ENCODE measurements at regions not wholly inside any gene's neighbourhood (a gene's known extent, or its start where the extent isn't known, plus 50 kb on each side); places are given as distances from the start of the nearest gene placed in this dataset.
"Not testable (repeated sequence)": the region's sequence is repeated elsewhere in the genome, so short reads cannot be mapped to it uniquely, and the experiment has no call there.

DNA sequence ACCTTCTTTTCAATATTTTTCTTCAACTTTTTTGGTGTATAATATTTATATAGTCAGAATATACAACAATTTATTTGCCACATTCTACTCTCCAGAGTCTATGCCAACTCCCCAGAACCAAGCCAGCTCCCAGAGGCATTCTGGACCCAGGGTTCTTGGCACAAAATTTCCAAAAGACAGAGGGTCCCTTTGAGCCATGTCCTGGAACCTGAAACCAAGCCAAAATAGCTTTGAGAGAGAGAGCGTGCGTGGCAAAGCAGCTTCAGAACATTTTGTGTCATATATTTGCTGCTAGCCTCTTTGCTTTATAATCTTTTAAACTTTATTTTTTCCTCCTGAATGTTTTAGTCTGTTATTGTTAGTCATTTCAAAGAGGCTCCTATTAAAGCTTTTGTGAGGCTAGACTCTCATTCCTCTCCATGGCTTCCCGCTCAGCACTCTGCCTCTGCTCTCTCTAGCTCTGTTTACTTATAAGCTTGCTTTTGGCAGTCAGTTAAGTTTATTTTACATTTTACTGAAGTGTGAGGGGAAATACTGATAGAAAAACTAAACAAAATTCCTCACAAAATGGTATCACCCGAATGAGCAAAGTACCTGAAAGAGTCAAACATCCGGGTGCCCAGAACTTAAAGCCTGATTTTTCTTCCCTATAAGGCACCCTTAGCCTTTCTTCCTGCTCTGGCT lies 605.1 kb upstream of the ID4 start:
- Histone ChIP-seq H3K27ac (no peak overlapping the region), H3K4me2 (no peak overlapping the region), H3K36me3 (no peaks in the 10 kb centered on the region), H3K4me1 (no peaks in the 10 kb centered on the region), H3K4me3 (no peak overlapping the region), H3K27me3 (no peaks in the 10 kb centered on the region), H3K9ac (no peak overlapping the region), H4K20me1 (no peaks in the 10 kb centered on the region), H3K9me3 (no peaks in the 10 kb centered on the region)
- TF ChIP-seq Cebpa-rat (IDR thresholded peaks at IDR 0.05): no peak

DNA sequence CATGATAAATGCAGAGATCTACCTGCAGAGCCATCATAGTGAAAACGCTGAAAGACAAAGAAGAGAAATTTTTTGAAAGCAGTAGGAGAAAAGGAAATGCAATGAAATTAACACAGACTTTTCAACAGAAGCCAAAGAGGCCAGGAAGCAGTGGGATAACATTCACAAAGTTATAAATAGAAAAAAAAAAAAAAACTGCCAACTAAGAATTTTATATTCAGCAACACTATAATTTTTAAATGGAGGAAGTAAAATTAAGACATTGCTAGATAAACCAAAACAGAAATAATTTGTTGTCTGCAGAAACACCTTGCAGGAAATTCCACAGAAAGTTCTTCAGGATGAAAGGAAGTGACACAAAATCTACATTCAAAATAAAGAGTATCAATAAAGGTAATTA lies 591.5 kb upstream of the ID4 start:
- Histone ChIP-seq H3K4me2 (no peak overlapping the region), H3K9me3 (peaks cover 13% of the 10 kb centered on the region; the same call in 1 of the 2 replicates), H3K27me3 (no peaks in the 10 kb centered on the region), H3K4me1 (no peaks in the 10 kb centered on the region), H3K27ac (no peak overlapping the region), H3K4me3 (no peak overlapping the region), H4K20me1 (no peaks in the 10 kb centered on the region), H3K9ac (no peak overlapping the region), H3K36me3 (no peaks in the 10 kb centered on the region)
- TF ChIP-seq Cebpa-rat (IDR thresholded peaks at IDR 0.05): no peak

DNA sequence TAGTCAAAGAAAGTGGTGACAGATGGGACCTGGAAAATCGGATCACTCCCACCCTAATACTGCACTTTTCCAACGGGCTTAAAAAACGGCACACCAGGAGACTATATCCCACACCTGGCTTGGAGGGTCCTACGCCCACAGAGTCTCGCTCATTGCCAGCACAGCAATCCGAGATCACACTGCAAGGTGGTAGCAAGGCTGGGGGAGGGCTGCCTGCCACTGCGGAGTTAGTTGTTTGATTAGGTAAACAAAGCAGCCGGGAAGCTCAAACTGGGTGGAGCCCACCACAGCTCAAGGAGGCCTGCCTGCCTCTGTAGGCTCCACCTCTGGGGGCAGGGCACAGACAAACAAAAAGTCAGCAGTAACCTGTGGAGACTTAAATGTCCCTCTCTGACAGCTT lies 590.0 kb upstream of the ID4 start:
- H3K9ac ChIP-seq, H3K27ac ChIP-seq, H3K4me1 ChIP-seq, H3K36me3 ChIP-seq, H3K27me3 ChIP-seq, H4K20me1 ChIP-seq, H3K4me3 ChIP-seq, H3K4me2 ChIP-seq: not testable (repeated sequence)
- H3K9me3 ChIP-seq: peaks cover 13% of the 10 kb centered on the region; the same call in 1 of the 2 replicates

DNA sequence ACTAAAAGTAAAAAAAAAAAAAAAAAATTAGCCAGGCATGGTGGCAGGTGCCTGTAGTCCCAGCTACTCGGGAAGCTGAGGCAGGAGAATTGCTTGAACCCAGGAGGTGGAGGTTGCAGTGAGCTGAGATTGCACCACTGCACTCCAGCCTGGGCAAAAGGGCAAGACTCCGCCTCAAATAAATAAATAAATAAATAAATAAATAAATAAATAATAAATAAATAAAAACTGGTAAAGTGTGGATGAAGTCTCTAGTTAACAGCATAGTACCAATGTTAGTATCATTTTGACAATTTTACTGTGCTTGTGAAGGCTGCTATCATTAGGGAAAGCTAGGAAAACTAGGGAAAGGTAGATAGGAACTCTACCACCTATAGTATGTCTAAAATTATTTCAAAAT lies 581.0 kb upstream of the ID4 start:
- not testable (repeated sequence) for H3K4me3 ChIP-seq, H3K4me2 ChIP-seq, H3K9me3 ChIP-seq, H3K36me3 ChIP-seq, H4K20me1 ChIP-seq, H3K9ac ChIP-seq, H3K4me1 ChIP-seq, H3K27me3 ChIP-seq, H3K27ac ChIP-seq

DNA sequence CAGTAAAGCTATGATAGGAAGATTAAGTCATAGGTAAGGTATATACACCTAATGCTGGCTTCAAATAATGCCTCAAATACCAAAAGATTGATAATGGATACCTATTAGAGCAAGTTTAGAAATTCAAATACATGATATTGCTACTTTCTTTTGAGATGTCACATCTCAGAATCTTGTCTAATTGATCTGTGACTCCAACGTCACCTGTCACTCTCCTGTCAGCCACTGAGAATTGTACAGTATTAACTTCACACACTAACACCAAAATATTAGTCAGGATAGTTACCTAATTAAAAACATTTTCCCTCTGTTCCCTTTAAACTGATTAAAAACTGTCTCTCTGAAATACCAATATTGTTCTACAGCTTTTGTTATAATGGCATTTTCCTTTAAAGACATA lies 575.5 kb upstream of the ID4 start:
- Histone ChIP-seq H3K9ac (no peak overlapping the region), H3K27ac (no peak overlapping the region), H3K4me2 (no peak overlapping the region), H3K36me3 (no peaks in the 10 kb centered on the region), H3K4me3 (no peak overlapping the region), H3K9me3 (no peaks in the 10 kb centered on the region), H4K20me1 (no peaks in the 10 kb centered on the region), H3K4me1 (no peaks in the 10 kb centered on the region), H3K27me3 (no peaks in the 10 kb centered on the region)
- no peak for TF ChIP-seq Cebpa-rat (IDR thresholded peaks at IDR 0.05)

DNA sequence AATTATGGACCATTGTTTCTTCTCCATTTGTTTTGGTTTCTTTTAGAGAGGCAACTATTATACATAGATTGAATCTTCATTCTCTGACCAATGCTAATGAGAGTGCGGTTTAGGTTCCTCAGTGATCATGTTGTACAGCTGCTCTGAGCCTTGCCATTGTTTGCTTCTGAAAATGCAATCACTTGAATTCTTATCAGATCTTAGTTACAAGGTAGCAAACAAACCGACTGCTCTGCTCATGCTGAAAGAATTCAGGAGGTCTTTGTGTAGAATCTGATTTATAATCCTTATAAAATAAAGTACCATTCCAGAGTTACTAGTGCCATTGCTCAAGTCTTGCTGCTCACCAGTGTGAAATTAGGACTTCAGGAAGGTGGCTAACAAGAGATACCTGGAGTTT lies 569.1 kb upstream of the ID4 start:
- Histone ChIP-seq H3K27me3 (no peaks in the 10 kb centered on the region), H4K20me1 (no peaks in the 10 kb centered on the region), H3K4me2 (no peak overlapping the region), H3K27ac (no peak overlapping the region), H3K4me1 (no peaks in the 10 kb centered on the region), H3K9me3 (peaks cover 3% of the 10 kb centered on the region; the same call in 1 of the 2 replicates), H3K9ac (no peak overlapping the region), H3K4me3 (no peak overlapping the region), H3K36me3 (no peaks in the 10 kb centered on the region)
- TF ChIP-seq Cebpa-rat (IDR thresholded peaks at IDR 0.05): no peak

DNA sequence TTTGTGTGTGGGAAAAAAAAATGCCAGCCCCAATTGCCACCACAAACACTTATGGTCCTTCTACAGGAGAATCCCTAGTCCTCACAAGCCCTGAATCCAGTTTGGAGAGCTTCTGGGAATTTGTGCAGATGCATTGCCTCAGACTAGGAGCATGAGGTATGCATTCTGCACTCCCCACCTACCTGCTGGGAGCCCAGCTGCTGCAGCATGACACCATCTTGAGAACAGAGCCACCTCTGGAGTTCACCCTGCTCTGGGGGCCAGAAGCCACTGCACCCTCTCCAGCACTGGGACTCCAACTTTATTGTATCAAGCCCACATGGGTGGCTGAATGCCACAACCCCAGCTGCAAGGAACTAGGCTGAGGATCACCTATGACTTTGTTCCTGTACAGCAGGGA lies 568.5 kb upstream of the ID4 start:
- Histone ChIP-seq H3K36me3 (no peaks in the 10 kb centered on the region), H3K4me2 (no peak overlapping the region), H3K9me3 (peaks cover 3% of the 10 kb centered on the region; the same call in 1 of the 2 replicates)

DNA sequence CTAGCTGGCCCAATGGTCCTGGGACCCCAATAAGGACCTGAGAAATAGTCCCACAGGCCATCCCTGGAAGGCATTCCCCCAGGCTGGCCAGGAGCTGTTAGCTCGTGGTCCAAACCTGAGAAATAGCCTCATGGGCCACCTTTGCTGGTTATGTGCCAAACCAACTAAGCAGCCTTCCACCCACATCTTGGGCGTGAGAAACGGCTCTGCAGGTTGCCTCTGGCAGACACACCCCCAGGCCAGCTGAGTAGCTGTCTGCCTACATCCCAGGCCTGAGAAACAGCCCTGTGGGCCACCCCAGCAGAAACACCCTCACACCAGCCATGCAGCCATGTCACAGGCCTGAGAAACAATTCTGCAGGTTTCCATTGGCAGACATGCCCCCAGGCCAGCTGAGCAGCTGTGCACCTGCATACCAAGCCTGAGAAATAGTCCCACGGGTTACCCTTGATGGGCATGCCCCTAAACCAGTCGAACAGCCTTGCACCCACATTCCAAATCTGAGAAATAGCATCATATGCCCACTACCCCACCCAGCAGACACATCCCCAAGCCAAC lies 567.8 kb upstream of the ID4 start:
- TF ChIP-seq Cebpa-rat (IDR thresholded peaks at IDR 0.05): no peak

More for the DNA sequence above, 568.5 kb upstream of the ID4 start:
- no peak overlapping the region for H3K9ac ChIP-seq
- H3K4me3 ChIP-seq: no peak overlapping the region
- TF ChIP-seq Cebpa-rat (IDR thresholded peaks at IDR 0.05): no peak
- no peaks in the 10 kb centered on the region for H4K20me1 ChIP-seq
- H3K27me3 ChIP-seq: no peaks in the 10 kb centered on the region
- no peaks in the 10 kb centered on the region for H3K4me1 ChIP-seq
- H3K27ac ChIP-seq: no peak overlapping the region

DNA sequence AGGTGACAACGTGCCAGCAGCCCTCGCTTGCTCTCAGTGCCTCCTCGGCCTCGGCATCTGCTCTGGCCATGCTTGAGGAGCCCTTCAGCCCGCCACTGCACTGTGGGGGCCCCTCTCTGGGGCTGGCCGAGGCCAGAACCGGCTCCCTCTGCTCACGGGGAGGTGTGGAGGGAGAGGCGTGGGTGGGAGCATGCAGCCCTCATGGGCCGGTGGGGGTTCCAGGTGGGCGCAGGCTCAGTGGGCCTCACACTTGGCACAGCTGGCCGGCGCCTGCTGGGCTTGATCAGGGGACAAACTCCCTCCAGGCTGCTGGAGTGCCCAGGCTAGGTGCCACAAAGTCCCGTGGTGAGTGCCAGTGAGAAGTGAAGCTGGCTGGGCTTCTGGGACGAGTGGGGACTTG lies 566.6 kb upstream of the ID4 start:
- no peak for TF ChIP-seq Cebpa-rat (IDR thresholded peaks at IDR 0.05)
- Histone ChIP-seq H3K4me3 (no peak overlapping the region), H4K20me1 (no peaks in the 10 kb centered on the region), H3K4me2 (no peak overlapping the region), H3K27me3 (no peaks in the 10 kb centered on the region), H3K4me1 (no peaks in the 10 kb centered on the region), H3K9ac (no peak overlapping the region), H3K9me3 (peaks cover 3% of the 10 kb centered on the region; the same call in 1 of the 2 replicates), H3K27ac (no peak overlapping the region), H3K36me3 (no peaks in the 10 kb centered on the region)

More for the DNA sequence above, 567.8 kb upstream of the ID4 start:
- H3K27ac ChIP-seq: no peak overlapping the region
- no peaks in the 10 kb centered on the region for H3K36me3 ChIP-seq
- no peak overlapping the region for H3K9ac ChIP-seq
- H3K9me3 ChIP-seq: peaks cover 3% of the 10 kb centered on the region; the same call in 1 of the 2 replicates
- H3K4me3 ChIP-seq: no peak overlapping the region
- no peak overlapping the region for H3K4me2 ChIP-seq
- no peaks in the 10 kb centered on the region for H3K4me1 ChIP-seq
- H3K27me3 ChIP-seq: no peaks in the 10 kb centered on the region
- no peaks in the 10 kb centered on the region for H4K20me1 ChIP-seq

DNA sequence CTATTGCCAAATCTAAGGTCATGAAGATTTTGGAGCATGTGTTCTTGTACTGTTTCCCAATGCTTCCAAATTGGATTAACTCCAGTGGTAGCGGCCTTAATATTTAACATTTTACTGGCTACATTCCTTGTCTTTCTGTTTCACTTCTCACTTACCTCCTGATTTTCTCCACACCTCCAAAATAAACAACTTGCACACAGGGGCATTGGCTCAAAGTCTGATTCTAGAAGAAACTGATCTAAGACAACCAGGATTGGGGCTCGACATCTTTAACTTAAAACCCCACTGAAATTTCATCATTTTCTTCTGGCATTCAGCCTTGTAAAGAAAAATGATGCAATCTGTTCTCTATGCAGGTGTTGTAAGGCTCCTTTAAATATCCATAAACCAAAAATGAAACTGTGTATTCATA lies 557.9 kb upstream of the ID4 start:
- no peak for TF ChIP-seq Cebpa-rat (IDR thresholded peaks at IDR 0.05)
- H3K27ac ChIP-seq: no peak overlapping the region
- H3K9me3 ChIP-seq: no peaks in the 10 kb centered on the region
- H3K9ac ChIP-seq: no peak overlapping the region
- H3K4me2 ChIP-seq: no peak overlapping the region
- H4K20me1 ChIP-seq: no peaks in the 10 kb centered on the region
- H3K4me3 ChIP-seq: no peak overlapping the region
- no peaks in the 10 kb centered on the region for H3K36me3 ChIP-seq
- H3K4me1 ChIP-seq: no peaks in the 10 kb centered on the region
- H3K27me3 ChIP-seq: no peaks in the 10 kb centered on the region

DNA sequence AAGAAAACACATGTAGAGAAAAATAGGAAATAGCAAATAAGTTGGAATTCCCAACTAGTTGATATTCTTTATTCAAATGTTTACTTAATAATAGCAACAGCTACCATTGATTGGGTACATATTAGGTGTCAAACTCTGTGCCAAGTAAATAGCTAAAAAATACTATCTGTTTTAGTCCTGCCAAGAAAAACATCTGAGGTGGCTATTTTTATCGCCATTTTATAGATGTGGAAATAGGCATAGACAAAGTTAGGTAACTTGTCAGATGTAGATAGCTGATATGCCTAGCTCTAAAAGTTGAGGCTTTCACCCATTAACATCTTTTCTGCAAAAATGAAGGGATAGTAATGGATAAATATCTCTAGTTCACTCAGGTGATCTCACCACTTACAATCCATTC lies 549.2 kb upstream of the ID4 start:
- H3K4me3 ChIP-seq: no peak overlapping the region
- no peak overlapping the region for H3K27ac ChIP-seq
- no peak overlapping the region for H3K4me2 ChIP-seq
- H4K20me1 ChIP-seq: no peaks in the 10 kb centered on the region
- no peaks in the 10 kb centered on the region for H3K9me3 ChIP-seq
- H3K4me1 ChIP-seq: no peaks in the 10 kb centered on the region
- H3K36me3 ChIP-seq: no peaks in the 10 kb centered on the region
- TF ChIP-seq Cebpa-rat (IDR thresholded peaks at IDR 0.05): no peak
- H3K9ac ChIP-seq: no peak overlapping the region
- no peaks in the 10 kb centered on the region for H3K27me3 ChIP-seq
